ENCODE measurements at regions not wholly inside any gene's neighbourhood (a gene's known extent, or its start where the extent isn't known, plus 50 kb on each side); places are given as distances from the start of the nearest gene placed in this dataset.

DNA sequence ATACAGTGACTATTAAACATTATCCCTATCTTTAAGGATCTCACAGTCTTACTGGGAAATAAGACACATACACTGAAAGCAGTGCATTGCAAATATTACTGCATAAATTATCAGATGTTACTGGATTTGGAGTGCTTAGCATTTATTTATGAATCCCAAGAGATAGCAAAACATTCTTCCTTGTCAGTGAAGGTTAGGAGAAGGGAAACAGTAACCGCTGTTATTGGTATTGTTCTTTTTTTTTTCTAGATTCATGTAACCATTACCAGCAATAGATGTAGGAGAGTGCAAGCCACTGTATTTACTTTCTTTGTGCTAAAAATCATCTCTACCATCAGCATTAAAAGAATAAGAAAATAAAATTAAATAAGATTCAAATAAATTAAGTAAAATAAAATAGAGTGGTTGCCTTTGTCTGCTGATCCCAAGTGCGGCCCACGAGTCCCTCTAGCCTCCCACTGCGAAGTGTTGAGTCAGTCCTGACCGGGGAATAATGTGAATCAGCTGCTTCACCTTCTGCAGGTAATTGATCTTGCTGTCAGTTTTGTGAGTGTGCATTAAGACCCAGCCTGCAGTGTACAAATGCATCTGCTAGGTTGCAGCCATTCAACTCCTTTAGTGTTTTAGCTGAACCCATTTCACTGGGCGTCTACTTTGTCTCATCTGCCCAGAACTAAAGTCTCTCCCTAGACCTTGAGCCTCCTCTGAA is 1344.9 kb downstream of the GATA3 start:
- TF ChIP-seq, protein P1, sequence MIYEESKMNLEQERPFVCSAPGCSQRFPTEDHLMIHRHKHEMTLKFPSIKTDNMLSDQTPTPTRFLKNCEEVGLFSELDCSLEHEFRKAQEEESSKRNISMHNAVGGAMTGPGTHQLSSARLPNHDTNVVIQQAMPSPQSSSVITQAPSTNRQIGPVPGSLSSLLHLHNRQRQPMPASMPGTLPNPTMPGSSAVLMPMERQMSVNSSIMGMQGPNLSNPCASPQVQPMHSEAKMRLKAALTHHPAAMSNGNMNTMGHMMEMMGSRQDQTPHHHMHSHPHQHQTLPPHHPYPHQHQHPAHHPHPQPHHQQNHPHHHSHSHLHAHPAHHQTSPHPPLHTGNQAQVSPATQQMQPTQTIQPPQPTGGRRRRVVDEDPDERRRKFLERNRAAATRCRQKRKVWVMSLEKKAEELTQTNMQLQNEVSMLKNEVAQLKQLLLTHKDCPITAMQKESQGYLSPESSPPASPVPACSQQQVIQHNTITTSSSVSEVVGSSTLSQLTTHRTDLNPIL (CRISPR knock-in tag; IDR thresholded peaks at IDR 0.05; ENCODE audit: low read depth) = no peak
- no peak for TF ChIP-seq ZFP30 (CRISPR knock-in tag; IDR thresholded peaks at IDR 0.05)
- no peak for TF ChIP-seq BACH2 (CRISPR knock-in tag; IDR thresholded peaks at IDR 0.05; ENCODE audit: borderline replicate concordance)
- TF ChIP-seq ZNF70 (CRISPR knock-in tag; IDR thresholded peaks at IDR 0.05) = no peak
- TF ChIP-seq, protein P2, sequence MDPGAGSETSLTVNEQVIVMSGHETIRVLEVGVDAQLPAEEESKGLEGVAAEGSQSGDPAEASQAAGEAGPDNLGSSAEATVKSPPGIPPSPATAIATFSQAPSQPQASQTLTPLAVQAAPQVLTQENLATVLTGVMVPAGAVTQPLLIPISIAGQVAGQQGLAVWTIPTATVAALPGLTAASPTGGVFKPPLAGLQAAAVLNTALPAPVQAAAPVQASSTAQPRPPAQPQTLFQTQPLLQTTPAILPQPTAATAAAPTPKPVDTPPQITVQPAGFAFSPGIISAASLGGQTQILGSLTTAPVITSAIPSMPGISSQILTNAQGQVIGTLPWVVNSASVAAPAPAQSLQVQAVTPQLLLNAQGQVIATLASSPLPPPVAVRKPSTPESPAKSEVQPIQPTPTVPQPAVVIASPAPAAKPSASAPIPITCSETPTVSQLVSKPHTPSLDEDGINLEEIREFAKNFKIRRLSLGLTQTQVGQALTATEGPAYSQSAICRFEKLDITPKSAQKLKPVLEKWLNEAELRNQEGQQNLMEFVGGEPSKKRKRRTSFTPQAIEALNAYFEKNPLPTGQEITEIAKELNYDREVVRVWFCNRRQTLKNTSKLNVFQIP (CRISPR knock-in tag; IDR thresholded peaks at IDR 0.05; ENCODE audit: borderline replicate concordance, low read depth) = no peak
